ENCODE measurements at regions not wholly inside any gene's neighbourhood (a gene's known extent, or its start where the extent isn't known, plus 50 kb on each side); places are given as distances from the start of the nearest gene placed in this dataset.

DNA sequence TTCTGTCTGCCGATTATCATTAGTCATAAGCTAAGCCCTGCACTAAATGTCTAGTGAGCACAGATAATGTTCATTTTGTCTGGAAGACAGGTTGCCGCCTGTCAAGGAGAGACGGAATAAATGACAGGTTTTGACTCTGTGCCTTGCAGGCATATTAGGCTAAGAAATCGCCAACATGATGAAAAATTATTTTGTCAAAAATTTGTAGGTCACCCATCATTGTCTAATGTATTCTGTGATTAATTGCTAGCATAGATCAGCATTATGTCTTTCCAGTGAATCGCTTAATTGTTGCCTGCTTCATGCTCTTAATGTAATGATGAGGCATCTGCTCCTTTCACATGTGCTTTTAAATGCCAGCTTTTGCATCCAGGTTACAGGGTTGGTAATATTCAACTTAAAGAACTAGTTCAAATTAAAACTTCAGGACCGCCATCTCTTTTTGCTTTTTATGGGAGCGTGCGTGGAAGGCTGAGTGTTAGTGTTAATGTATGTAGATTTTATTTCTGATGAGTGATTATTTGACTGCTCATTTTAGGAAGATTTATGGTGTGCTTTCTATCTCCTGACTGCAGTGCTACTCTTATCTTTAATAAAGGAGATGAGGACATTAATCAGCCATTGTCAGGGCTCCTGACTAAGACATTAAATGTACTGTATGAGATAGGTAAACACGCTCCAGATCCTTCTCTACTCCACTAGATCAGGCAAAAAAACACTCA, 120.8 kb upstream of the MEIS2 start:
- TF ChIP-seq, protein P1, sequence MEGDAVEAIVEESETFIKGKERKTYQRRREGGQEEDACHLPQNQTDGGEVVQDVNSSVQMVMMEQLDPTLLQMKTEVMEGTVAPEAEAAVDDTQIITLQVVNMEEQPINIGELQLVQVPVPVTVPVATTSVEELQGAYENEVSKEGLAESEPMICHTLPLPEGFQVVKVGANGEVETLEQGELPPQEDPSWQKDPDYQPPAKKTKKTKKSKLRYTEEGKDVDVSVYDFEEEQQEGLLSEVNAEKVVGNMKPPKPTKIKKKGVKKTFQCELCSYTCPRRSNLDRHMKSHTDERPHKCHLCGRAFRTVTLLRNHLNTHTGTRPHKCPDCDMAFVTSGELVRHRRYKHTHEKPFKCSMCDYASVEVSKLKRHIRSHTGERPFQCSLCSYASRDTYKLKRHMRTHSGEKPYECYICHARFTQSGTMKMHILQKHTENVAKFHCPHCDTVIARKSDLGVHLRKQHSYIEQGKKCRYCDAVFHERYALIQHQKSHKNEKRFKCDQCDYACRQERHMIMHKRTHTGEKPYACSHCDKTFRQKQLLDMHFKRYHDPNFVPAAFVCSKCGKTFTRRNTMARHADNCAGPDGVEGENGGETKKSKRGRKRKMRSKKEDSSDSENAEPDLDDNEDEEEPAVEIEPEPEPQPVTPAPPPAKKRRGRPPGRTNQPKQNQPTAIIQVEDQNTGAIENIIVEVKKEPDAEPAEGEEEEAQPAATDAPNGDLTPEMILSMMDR (IDR thresholded peaks at IDR 0.05): no peak
- TF ChIP-seq POLR2AphosphoS5 (IDR thresholded peaks at IDR 0.05; ENCODE audit: low read depth, low read length): no peak
- TF ChIP-seq, protein P2, sequence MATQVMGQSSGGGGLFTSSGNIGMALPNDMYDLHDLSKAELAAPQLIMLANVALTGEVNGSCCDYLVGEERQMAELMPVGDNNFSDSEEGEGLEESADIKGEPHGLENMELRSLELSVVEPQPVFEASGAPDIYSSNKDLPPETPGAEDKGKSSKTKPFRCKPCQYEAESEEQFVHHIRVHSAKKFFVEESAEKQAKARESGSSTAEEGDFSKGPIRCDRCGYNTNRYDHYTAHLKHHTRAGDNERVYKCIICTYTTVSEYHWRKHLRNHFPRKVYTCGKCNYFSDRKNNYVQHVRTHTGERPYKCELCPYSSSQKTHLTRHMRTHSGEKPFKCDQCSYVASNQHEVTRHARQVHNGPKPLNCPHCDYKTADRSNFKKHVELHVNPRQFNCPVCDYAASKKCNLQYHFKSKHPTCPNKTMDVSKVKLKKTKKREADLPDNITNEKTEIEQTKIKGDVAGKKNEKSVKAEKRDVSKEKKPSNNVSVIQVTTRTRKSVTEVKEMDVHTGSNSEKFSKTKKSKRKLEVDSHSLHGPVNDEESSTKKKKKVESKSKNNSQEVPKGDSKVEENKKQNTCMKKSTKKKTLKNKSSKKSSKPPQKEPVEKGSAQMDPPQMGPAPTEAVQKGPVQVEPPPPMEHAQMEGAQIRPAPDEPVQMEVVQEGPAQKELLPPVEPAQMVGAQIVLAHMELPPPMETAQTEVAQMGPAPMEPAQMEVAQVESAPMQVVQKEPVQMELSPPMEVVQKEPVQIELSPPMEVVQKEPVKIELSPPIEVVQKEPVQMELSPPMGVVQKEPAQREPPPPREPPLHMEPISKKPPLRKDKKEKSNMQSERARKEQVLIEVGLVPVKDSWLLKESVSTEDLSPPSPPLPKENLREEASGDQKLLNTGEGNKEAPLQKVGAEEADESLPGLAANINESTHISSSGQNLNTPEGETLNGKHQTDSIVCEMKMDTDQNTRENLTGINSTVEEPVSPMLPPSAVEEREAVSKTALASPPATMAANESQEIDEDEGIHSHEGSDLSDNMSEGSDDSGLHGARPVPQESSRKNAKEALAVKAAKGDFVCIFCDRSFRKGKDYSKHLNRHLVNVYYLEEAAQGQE (IDR thresholded peaks at IDR 0.05; ENCODE audit: insufficient read depth in 1 of 2, low read depth in 2 of 2, low read length in 1 of 2): no peak

Measured in Panc1 (cell line).